ENCODE measurements at regions not wholly inside any gene's neighbourhood (a gene's known extent, or its start where the extent isn't known, plus 50 kb on each side); places are given as distances from the start of the nearest gene placed in this dataset.

DNA sequence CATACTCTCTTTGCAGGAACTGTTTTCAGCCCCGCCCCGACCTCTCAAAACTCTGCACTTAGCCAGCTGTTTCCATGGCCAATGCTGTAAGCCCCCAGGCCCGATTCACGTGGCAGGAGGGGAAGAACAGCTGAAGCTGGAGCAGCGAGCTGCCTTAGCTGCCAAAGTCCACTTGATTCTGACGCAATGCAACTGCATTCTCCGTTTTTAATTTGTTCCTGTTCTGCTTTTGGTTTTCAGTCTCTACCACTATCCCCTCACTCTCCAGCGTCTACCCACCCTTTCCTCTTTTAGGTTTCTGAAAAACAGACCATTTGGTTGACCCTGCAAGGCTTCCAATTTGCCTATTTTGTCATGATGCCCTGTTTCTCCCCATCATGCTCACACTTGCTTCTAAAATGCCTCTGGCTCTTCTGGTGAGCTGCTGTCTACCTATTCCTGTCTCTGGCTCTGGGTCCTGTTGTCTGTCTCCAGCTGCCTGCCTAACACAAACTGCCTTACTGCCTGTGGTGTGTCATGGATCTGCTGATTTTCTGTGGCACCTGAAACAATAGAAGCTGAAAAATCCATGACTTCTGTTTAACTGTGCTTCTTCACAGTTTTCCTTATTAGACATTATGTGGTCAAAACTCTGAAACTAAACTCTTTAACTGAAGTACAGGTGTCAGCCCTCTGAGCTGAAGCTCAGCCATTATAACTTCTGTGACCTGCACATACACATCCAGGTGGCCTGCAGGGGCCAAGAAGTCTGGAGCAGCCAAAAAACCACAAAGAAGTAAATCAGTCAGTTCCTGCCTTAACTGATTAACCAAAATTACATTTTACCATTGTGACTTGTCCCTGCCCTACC is 160.5 kb upstream of the AGTR2 start:
- TF ChIP-seq, protein P1, sequence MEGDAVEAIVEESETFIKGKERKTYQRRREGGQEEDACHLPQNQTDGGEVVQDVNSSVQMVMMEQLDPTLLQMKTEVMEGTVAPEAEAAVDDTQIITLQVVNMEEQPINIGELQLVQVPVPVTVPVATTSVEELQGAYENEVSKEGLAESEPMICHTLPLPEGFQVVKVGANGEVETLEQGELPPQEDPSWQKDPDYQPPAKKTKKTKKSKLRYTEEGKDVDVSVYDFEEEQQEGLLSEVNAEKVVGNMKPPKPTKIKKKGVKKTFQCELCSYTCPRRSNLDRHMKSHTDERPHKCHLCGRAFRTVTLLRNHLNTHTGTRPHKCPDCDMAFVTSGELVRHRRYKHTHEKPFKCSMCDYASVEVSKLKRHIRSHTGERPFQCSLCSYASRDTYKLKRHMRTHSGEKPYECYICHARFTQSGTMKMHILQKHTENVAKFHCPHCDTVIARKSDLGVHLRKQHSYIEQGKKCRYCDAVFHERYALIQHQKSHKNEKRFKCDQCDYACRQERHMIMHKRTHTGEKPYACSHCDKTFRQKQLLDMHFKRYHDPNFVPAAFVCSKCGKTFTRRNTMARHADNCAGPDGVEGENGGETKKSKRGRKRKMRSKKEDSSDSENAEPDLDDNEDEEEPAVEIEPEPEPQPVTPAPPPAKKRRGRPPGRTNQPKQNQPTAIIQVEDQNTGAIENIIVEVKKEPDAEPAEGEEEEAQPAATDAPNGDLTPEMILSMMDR (conservative IDR thresholded peaks at IDR 0.05; ENCODE audit: low read depth), result no peak
- DNase-seq (ENCODE audit: low spot score), result no peak
- H3K27ac ChIP-seq, result no peak overlapping the region
- ChIA-PET POLR2A (ENCODE audit: low non-redundant PET) (no interaction called here), CTCF (no interaction called here)

GRCh38 chrX:116010939-116011338 is 159.6 kb upstream of the AGTR2 start:
- TF ChIP-seq, protein P1 (conservative IDR thresholded peaks at IDR 0.05; ENCODE audit: low read depth), result no peak
- ChIA-PET POLR2A (ENCODE audit: low non-redundant PET) (no interaction called here), CTCF (no interaction called here)
- no peak for DNase-seq (ENCODE audit: low spot score)
- H3K27ac ChIP-seq, result no peak overlapping the region

DNA sequence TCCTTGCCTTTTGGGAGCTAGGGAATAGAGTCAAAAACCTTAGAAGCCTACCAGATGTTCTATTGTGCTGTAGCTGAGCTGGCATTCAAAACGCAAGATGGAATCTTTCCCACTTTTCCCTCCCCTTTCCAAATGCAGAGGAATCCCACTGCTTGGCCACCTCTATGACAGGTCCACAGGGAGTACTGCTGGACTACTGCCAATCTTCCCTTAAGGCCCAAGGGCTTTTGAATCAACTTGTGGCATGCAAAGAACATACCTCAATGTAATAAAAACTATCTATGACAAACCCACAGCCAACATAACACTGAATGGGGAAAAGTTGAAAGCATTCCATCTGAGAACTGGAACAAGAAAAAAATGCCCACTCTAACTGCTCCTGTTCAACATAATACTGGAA is 139.2 kb upstream of the AGTR2 start:
- no peak overlapping the region for H3K27ac ChIP-seq
- TF ChIP-seq, protein P1 (conservative IDR thresholded peaks at IDR 0.05; ENCODE audit: low read depth), result no peak
- ChIA-PET CTCF (no interaction called here), POLR2A (ENCODE audit: low non-redundant PET) (no interaction called here)
- DNase-seq (ENCODE audit: low spot score), result no peak
